Body of pancreas (tissue), 4 donors: ENCODE measurements at regions not wholly inside any gene's neighbourhood (a gene's known extent, or its start where the extent isn't known, plus 50 kb on each side); places are given as distances from the start of the nearest gene placed in this dataset.

Experiments used
- ATAC-seq: fragments of 150-250 bp; one replicate; pipeline ENCODE4 v1.9.1; 2016
- DNase-seq, 4 donors: peaks; one replicate each; pipeline ENCODE4 v3.0.0-alpha.2; 2019
- H3K27ac ChIP-seq, 4 donors: fragments of 200-600 bp; sonication (generic); 1 replicate in 3 of 4; 2 replicates in 1 of 4; pipeline versions ENCODE4 v1.5.1 to v1.6.1; 2016 to 2019; ENCODE audit warnings: mild to moderate bottlenecking in 1 of 4, mixed read lengths in 1 of 4, moderate library complexity in 1 of 4
- H3K27me3 ChIP-seq, 2 donors: fragments of 200-600 bp; sonication (generic); one replicate each; pipeline ENCODE4 v1.6.0; 2016; ENCODE audit warnings: mild to moderate bottlenecking in 1 of 2
- H3K36me3 ChIP-seq, 2 donors: fragments of 200-600 bp; sonication (generic); replicated peaks in 1 of 2; 2 replicates each; pipeline ENCODE4 v1.5.1; 2016; ENCODE audit warnings: low read depth in 2 of 2; ENCODE audit not compliant: insufficient read depth in 1 of 2
- H3K4me1 ChIP-seq: fragments of 200-600 bp; sonication (generic); one replicate; pipeline ENCODE4 v1.6.0; 2016
- H3K4me3 ChIP-seq, 2 donors: fragments of 200-600 bp; sonication (generic); 1 replicate in 1 of 2; 2 replicates in 1 of 2; pipeline ENCODE4 v1.5.1; 2016 to 2019
- H3K9me3 ChIP-seq, 3 donors: fragments of 200-600 bp; sonication (generic); 1 replicate in 2 of 3; 2 replicates in 1 of 3; pipeline ENCODE4 v1.5.1; 2016
- POLR2A ChIP-seq, 3 donors: fragments of 450-650 bp; IDR thresholded peaks; one replicate each; pipeline ENCODE4 v1.6.1; 2016; ENCODE audit warnings: antibody characterized with exemption in 3 of 3, mild to moderate bottlenecking in 2 of 3
- WGBS, 2 donors: methylation state at CpG; one replicate each; pipeline ENCODE4 v1.1.5; 2017; 5-methylcytosine and 5-hydroxymethylcytosine counted together
- intact Hi-C: fragments of 100-400 bp; cut with DNase I; formaldehyde crosslinking; loops from one replicate; pipeline ENCODE4 v1.15.1; 2023
- TF ChIP-seq, protein P1 (sequence below), 7 experiments: fragments of 450-650 bp in 4 of 7; fragments of 200-600 bp in 3 of 7; sonication (generic) in 3 of 7; IDR thresholded peaks; one replicate each; pipeline ENCODE4 v1.5.1; 2016 to 2019; ENCODE audit warnings: antibody characterized with exemption in 7 of 7

DNA sequence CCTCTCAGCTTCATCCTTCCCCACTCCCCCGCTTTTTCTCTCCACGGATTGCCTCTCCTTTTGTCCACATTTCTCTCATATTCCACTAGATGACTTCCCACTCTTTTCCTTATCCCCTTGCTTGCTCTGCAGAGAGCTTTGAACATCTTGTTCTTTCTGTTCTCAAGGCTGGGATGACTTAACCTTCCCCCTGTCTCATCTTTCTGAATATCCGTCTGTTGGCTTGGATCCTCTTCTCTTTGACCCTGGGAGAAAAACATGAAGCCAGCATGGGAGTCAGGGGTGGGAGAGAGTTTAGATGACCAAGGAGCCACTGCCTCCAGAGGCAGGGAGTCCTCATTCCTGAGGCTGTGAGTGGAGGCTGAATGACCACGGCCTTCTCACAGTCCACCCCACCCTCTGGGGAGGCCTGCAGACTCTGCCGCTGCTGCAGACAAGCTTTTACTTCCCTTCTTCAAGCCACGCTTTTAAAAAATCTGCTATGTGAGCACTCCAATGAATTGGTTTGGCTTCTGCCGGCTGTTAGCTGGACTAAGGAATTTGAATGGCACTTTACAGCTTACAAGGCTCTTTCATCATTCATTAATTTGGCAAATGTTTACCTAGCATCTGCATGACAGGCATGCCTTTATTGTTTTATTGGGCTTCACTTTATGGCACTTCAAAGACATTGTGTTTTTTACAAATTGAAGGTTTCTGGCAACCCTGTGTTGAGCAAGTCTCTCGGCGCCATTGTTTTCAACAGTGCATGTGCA lies 111.6 kb upstream of the SLC6A6 start:
- peak; percentile 77 for ATAC-seq
- no peaks in the 10 kb centered on the region for H3K9me3 ChIP-seq
- H3K36me3 ChIP-seq: no peaks in the 10 kb centered on the region
- H3K4me3 ChIP-seq: no peak overlapping the region
- no peak for DNase-seq
- no peaks in the 10 kb centered on the region for H3K27me3 ChIP-seq
- TF ChIP-seq, protein P1, sequence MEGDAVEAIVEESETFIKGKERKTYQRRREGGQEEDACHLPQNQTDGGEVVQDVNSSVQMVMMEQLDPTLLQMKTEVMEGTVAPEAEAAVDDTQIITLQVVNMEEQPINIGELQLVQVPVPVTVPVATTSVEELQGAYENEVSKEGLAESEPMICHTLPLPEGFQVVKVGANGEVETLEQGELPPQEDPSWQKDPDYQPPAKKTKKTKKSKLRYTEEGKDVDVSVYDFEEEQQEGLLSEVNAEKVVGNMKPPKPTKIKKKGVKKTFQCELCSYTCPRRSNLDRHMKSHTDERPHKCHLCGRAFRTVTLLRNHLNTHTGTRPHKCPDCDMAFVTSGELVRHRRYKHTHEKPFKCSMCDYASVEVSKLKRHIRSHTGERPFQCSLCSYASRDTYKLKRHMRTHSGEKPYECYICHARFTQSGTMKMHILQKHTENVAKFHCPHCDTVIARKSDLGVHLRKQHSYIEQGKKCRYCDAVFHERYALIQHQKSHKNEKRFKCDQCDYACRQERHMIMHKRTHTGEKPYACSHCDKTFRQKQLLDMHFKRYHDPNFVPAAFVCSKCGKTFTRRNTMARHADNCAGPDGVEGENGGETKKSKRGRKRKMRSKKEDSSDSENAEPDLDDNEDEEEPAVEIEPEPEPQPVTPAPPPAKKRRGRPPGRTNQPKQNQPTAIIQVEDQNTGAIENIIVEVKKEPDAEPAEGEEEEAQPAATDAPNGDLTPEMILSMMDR (IDR thresholded peaks at IDR 0.05): no peak
- TF ChIP-seq POLR2A (IDR thresholded peaks at IDR 0.05): no peak
- intact Hi-C loops: no loop called here
- H3K27ac ChIP-seq: no peak overlapping the region
- H3K4me1 ChIP-seq: peaks cover 11% of the 10 kb centered on the region
- 46 to 47% methylated on average over 9 of the region's 9 CpGs for WGBS, 2 donors

DNA sequence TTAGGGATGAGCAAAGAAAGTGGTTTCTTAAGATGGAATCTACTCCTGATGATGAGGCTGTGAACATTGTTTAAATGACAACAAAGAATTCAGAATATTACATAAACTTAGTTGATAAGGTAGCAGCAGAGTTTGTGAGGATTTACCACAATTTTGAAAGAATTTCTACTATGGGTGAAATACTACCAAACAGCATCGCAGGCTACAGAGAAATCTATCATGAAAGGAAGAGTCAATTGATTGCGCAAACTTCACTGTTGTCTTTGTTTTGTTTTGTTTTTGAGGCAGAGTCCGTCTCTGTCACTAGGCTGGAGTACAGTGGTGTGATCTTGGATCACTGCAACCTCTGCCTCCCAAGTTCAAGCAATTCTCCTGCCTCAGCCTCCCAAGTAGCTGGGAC lies 107.4 kb upstream of the SLC6A6 start:
- TF ChIP-seq, protein P1 (IDR thresholded peaks at IDR 0.05): no peak
- TF ChIP-seq POLR2A (IDR thresholded peaks at IDR 0.05): no peak
- intact Hi-C loops: no loop called here
- H3K27me3 ChIP-seq: peaks cover 0 to 9% of the 10 kb centered on the region in 2 donors
- H3K4me1 ChIP-seq: peaks cover 7% of the 10 kb centered on the region
- no peaks in the 10 kb centered on the region for H3K9me3 ChIP-seq
- DNase-seq (no peak), ATAC-seq (no peak)
- H3K4me3 ChIP-seq: no peak overlapping the region
- H3K27ac ChIP-seq: no peak overlapping the region
- H3K36me3 ChIP-seq: no peaks in the 10 kb centered on the region
- WGBS, 2 donors: 74 to 76% methylated on average over 3 of the region's 3 CpGs

- intact Hi-C loops: no loop called here
- no peaks in the 10 kb centered on the region for H3K36me3 ChIP-seq
- H3K27me3 ChIP-seq: peaks cover 0 to 9% of the 10 kb centered on the region in 2 donors
- H3K9me3 ChIP-seq: no peaks in the 10 kb centered on the region
- H3K27ac ChIP-seq: no peak overlapping the region
- peaks cover 2% of the 10 kb centered on the region for H3K4me1 ChIP-seq
- 72 to 81% methylated on average over 5 of the region's 5 CpGs for WGBS, 2 donors
- DNase-seq (no peak), ATAC-seq (no peak)
- no peak for TF ChIP-seq POLR2A (IDR thresholded peaks at IDR 0.05)
- TF ChIP-seq, protein P1 (IDR thresholded peaks at IDR 0.05): no peak
- no peak overlapping the region for H3K4me3 ChIP-seq
These were observed 106.6 kb upstream of the SLC6A6 start for GRCh38 chr3:14295801-14296200.

DNA sequence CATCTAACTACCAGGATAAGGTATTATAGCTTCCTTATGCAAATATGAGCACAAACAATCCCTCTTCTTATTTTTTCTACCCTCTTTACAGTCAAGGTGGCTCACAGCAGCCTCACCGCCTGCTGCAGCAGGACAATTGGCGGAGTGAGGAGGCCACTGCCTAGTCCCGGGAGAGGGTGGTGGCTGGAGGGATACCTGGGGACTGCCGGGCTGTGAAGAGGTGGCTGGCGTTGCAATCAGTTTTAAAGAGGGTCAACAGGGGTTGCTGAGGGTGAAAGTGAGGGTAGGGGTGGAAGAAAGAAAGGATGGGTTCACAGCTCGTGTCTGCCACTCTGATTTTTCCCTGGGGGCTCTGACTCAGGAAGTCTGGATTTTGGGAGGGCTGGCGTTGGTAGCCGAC lies 105.1 kb upstream of the SLC6A6 start:
- ATAC-seq: no peak

More for the DNA sequence above, 105.1 kb upstream of the SLC6A6 start:
- Histone ChIP-seq H3K36me3 (no peaks in the 10 kb centered on the region), H3K9me3 (no peaks in the 10 kb centered on the region), H3K4me3 (no peak overlapping the region), H3K27me3 (peaks cover 0 to 9% of the 10 kb centered on the region in 2 donors), H3K4me1 (no peaks in the 10 kb centered on the region), H3K27ac (no peak overlapping the region)
- TF ChIP-seq, protein P1 (IDR thresholded peaks at IDR 0.05): no peak
- no peak for TF ChIP-seq POLR2A (IDR thresholded peaks at IDR 0.05)
- no peak for DNase-seq
- intact Hi-C loops: no loop called here
- WGBS, 2 donors: 56 to 66% methylated on average over 7 to 8 of the region's 8 CpGs
